ENCODE measurements at regions not wholly inside any gene's neighbourhood (a gene's known extent, or its start where the extent isn't known, plus 50 kb on each side); places are given as distances from the start of the nearest gene placed in this dataset.

GRCh38 chr22:34608540-34609115, 457.3 kb upstream of the ISX start:
- H3K9ac ChIP-seq (ENCODE audit: insufficient read depth, low read depth, low read length): no peak overlapping the region
- no TSS peak for BruUV-seq (replicated peaks)
- no peaks in the 10 kb centered on the region for H3K4me1 ChIP-seq (ENCODE audit: insufficient read depth, low read length)
- ATAC-seq: no peak
- in situ Hi-C loops (cut with HindIII; ENCODE audit: extremely low pct_ligation_motif_present, low pct_unique_long_range_greater_than_20kb) (no loop called here), intact Hi-C loops (cut with micrococcal nuclease; ENCODE audit: unreplicated experiment) (no loop called here)
- H4K20me1 ChIP-seq (ENCODE audit: insufficient read depth, low read length): no peaks in the 10 kb centered on the region
- no peak overlapping the region for H3K27ac ChIP-seq (ENCODE audit: extremely low read length, insufficient read depth, low read length)
- FAIRE-seq: no peak
- no peaks in the 10 kb centered on the region for H3K9me3 ChIP-seq (ENCODE audit: low read length)
- H3K4me2 ChIP-seq (ENCODE audit: low read depth, low read length): no peak overlapping the region
- H3K79me2 ChIP-seq (ENCODE audit: insufficient read depth, low read length): no peaks in the 10 kb centered on the region
- WGBS (ENCODE audit: low lambda C conversion rate): 0% methylated on average over 1 of the region's 1 CpG
- no peak for DNase-seq (ENCODE audit: low spot score)
- no peak overlapping the region for H3K4me3 ChIP-seq (replicated peaks in 1 of 3; ENCODE audit: insufficient read depth in 1 of 3, low read depth in 2 of 3, low read length in 3 of 3)
- no peaks in the 10 kb centered on the region for H3K27me3 ChIP-seq (ENCODE audit: control insufficient read depth in 1 of 2, insufficient read depth in 2 of 2, low read length in 2 of 2)
- POLR2A ChIA-PET: no interaction called here
- TF ChIP-seq DNMT1 (CRISPR knock-in tag; IDR thresholded peaks at IDR 0.05) (no peak), PTBP1 (IDR thresholded peaks at IDR 0.05; ENCODE audit: low read depth, low read length, poor library complexity, severe bottlenecking) (no peak), ZNF569 (CRISPR knock-in tag; IDR thresholded peaks at IDR 0.05; ENCODE audit: borderline replicate concordance) (no peak), ZNF549 (CRISPR knock-in tag; IDR thresholded peaks at IDR 0.05) (no peak), PPARG (CRISPR knock-in tag; conservative IDR thresholded peaks at IDR 0.05) (no peak), ZNF232 (CRISPR knock-in tag; IDR thresholded peaks at IDR 0.05; ENCODE audit: borderline replicate concordance) (no peak), RFX1 (IDR thresholded peaks at IDR 0.05) (no peak), ZGPAT (CRISPR knock-in tag; IDR thresholded peaks at IDR 0.05) (no peak), NAIF1 (CRISPR knock-in tag; IDR thresholded peaks at IDR 0.05; ENCODE audit: borderline replicate concordance) (no peak)
- TF ChIP-seq, protein P1, sequence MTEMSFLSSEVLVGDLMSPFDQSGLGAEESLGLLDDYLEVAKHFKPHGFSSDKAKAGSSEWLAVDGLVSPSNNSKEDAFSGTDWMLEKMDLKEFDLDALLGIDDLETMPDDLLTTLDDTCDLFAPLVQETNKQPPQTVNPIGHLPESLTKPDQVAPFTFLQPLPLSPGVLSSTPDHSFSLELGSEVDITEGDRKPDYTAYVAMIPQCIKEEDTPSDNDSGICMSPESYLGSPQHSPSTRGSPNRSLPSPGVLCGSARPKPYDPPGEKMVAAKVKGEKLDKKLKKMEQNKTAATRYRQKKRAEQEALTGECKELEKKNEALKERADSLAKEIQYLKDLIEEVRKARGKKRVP (CRISPR knock-in tag; IDR thresholded peaks at IDR 0.05): no peak
- TF ChIP-seq, protein P2, sequence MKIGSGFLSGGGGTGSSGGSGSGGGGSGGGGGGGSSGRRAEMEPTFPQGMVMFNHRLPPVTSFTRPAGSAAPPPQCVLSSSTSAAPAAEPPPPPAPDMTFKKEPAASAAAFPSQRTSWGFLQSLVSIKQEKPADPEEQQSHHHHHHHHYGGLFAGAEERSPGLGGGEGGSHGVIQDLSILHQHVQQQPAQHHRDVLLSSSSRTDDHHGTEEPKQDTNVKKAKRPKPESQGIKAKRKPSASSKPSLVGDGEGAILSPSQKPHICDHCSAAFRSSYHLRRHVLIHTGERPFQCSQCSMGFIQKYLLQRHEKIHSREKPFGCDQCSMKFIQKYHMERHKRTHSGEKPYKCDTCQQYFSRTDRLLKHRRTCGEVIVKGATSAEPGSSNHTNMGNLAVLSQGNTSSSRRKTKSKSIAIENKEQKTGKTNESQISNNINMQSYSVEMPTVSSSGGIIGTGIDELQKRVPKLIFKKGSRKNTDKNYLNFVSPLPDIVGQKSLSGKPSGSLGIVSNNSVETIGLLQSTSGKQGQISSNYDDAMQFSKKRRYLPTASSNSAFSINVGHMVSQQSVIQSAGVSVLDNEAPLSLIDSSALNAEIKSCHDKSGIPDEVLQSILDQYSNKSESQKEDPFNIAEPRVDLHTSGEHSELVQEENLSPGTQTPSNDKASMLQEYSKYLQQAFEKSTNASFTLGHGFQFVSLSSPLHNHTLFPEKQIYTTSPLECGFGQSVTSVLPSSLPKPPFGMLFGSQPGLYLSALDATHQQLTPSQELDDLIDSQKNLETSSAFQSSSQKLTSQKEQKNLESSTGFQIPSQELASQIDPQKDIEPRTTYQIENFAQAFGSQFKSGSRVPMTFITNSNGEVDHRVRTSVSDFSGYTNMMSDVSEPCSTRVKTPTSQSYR (CRISPR knock-in tag; IDR thresholded peaks at IDR 0.05; ENCODE audit: borderline replicate concordance): no peak
- TF ChIP-seq, protein P3, sequence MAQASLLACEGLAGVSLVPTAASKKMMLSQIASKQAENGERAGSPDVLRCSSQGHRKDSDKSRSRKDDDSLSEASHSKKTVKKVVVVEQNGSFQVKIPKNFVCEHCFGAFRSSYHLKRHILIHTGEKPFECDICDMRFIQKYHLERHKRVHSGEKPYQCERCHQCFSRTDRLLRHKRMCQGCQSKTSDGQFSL (CRISPR knock-in tag; IDR thresholded peaks at IDR 0.05): no peak
- no peak overlapping the region for H2AFZ ChIP-seq (ENCODE audit: low read length)
- no peaks in the 10 kb centered on the region for H3K36me3 ChIP-seq (replicated peaks in 1 of 2; ENCODE audit: control insufficient read depth in 1 of 2, insufficient read depth in 2 of 2, low read length in 2 of 2)
- CTCF ChIA-PET (ENCODE audit: low intra/inter-chr PET ratio, low total read pairs): no interaction called here

Data from HepG2 (cell line).